Occipital lobe (tissue), 1 donor: ENCODE measurements at regions not wholly inside any gene's neighbourhood (a gene's known extent, or its start where the extent isn't known, plus 50 kb on each side); places are given as distances from the start of the nearest gene placed in this dataset.

ENCODE experiments used
- DNase-seq: peaks from one replicate; lab custom pipeline; 2025; lab: John Stamatoyannopoulos, UW

GRCh38 chr11:16685914-16686313 lies 52.5 kb upstream of the C11orf58 start:
- no peak for DNase-seq

GRCh38 chr11:16678466-16679116 lies 59.9 kb upstream of the C11orf58 start:
- no peak for DNase-seq

GRCh38 chr11:16669799-16670415 lies 68.5 kb upstream of the C11orf58 start:
- DNase-seq, result no peak

GRCh38 chr11:16632295-16633200 lies 105.9 kb upstream of the C11orf58 start:
- no peak for DNase-seq

- no peak for DNase-seq
Measured at GRCh38 chr11:16630651-16631050, 107.8 kb upstream of the C11orf58 start.

- DNase-seq, result no peak
Measured at GRCh38 chr11:16618431-16618830, 120.0 kb upstream of the C11orf58 start.

- no peak for DNase-seq
Measured at GRCh38 chr11:16615480-16615879, 123.0 kb upstream of the C11orf58 start.

GRCh38 chr11:16613512-16614381 lies 124.7 kb upstream of the C11orf58 start:
- peak; percentile 68 for DNase-seq

- DNase-seq, result no peak
Measured at GRCh38 chr11:16613262-16613511, 125.3 kb upstream of the C11orf58 start.

- no peak for DNase-seq
Measured at GRCh38 chr11:16612566-16613261, 125.7 kb upstream of the C11orf58 start.

- DNase-seq, result no peak
Measured at GRCh38 chr11:16611926-16612565, 126.4 kb upstream of the C11orf58 start.

- DNase-seq, result no peak
Measured at GRCh38 chr11:16611401-16611921, 127.0 kb upstream of the C11orf58 start.

- no peak for DNase-seq
Measured at GRCh38 chr11:16610738-16611388, 127.6 kb upstream of the C11orf58 start.

GRCh38 chr11:16610213-16610737 lies 128.2 kb upstream of the C11orf58 start:
- no peak for DNase-seq

- DNase-seq, result no peak
Measured at GRCh38 chr11:16609769-16610168, 128.7 kb upstream of the C11orf58 start.

- peak; percentile 33 for DNase-seq
Measured at GRCh38 chr11:16607675-16608644, 130.5 kb upstream of the C11orf58 start.

- DNase-seq, result no peak
Measured at GRCh38 chr11:16606784-16607674, 131.4 kb upstream of the C11orf58 start.
